Loucy (cell line): ENCODE measurements at regions not wholly inside any gene's neighbourhood (a gene's known extent, or its start where the extent isn't known, plus 50 kb on each side); places are given as distances from the start of the nearest gene placed in this dataset.

ENCODE experiments used
- CTCF ChIP-seq: fragments of 200-600 bp; sonication (generic); conservative IDR thresholded peaks from 2 replicates; pipeline ENCODE4 v1.5.1; 2014; ENCODE audit warnings: mild to moderate bottlenecking, antibody characterized with exemption, low read length
- EZH2phosphoT487 ChIP-seq: fragments of 200-600 bp; IDR thresholded peaks from 2 replicates; pipeline ENCODE4 v1.6.1; 2018; ENCODE audit warnings: antibody characterized with exemption, mild to moderate bottlenecking, moderate library complexity, borderline replicate concordance

- TF ChIP-seq CTCF (no peak), EZH2phosphoT487 (no peak)
Observed at GRCh38 chr1:58084266-58084665, 462.3 kb downstream of the OMA1 start.
